ENCODE measurements at regions not wholly inside any gene's neighbourhood (a gene's known extent, or its start where the extent isn't known, plus 50 kb on each side); places are given as distances from the start of the nearest gene placed in this dataset.
A peak's percentile ranks its signal among the peaks of the same experiment; 100 is the strongest.

DNA sequence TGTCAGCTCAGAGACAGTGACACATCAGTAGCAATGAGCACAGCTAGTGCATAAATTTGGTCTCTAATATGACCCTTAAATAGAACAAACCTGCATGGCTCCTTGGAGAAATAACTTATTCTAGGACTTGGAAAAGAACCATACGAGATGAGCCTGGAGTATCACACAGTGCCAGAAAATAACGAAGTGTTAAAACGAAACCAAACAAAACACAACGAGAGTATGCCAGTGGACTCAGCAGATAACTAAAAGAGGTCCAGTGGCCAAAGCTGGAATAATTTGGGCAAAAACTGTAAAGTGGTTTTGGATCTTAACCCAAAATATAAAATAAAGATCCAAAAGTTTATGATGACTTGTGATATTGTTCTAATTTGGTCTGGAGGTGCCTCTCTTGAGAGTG lies 1599.0 kb upstream of the LRRTM1 start:
- TF ChIP-seq RAD21 (IDR thresholded peaks at IDR 0.05; ENCODE audit: low read depth) (no peak), TCF12 (IDR thresholded peaks at IDR 0.05; ENCODE audit: low read depth) (no peak), EGR1 (IDR thresholded peaks at IDR 0.05) (no peak), CEBPB (IDR thresholded peaks at IDR 0.05) (no peak), ZBTB7A (IDR thresholded peaks at IDR 0.05; ENCODE audit: low read depth) (no peak), YY1 (IDR thresholded peaks at IDR 0.05; ENCODE audit: low read depth) (no peak), FOXM1 (IDR thresholded peaks at IDR 0.05; ENCODE audit: borderline replicate concordance, low read depth) (no peak), CREB1 (IDR thresholded peaks at IDR 0.05; ENCODE audit: low read depth) (no peak), NFIC (IDR thresholded peaks at IDR 0.05) (no peak), EP300 (IDR thresholded peaks at IDR 0.05; ENCODE audit: borderline replicate concordance) (no peak), TAF1 (IDR thresholded peaks at IDR 0.05; ENCODE audit: low read depth) (no peak)
- TF ChIP-seq, protein P1, sequence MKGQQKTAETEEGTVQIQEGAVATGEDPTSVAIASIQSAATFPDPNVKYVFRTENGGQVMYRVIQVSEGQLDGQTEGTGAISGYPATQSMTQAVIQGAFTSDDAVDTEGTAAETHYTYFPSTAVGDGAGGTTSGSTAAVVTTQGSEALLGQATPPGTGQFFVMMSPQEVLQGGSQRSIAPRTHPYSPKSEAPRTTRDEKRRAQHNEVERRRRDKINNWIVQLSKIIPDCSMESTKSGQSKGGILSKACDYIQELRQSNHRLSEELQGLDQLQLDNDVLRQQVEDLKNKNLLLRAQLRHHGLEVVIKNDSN (IDR thresholded peaks at IDR 0.05): no peak
- TF ChIP-seq, protein P2, sequence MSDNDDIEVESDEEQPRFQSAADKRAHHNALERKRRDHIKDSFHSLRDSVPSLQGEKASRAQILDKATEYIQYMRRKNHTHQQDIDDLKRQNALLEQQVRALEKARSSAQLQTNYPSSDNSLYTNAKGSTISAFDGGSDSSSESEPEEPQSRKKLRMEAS (IDR thresholded peaks at IDR 0.05): no peak
- TF ChIP-seq, protein P3, sequence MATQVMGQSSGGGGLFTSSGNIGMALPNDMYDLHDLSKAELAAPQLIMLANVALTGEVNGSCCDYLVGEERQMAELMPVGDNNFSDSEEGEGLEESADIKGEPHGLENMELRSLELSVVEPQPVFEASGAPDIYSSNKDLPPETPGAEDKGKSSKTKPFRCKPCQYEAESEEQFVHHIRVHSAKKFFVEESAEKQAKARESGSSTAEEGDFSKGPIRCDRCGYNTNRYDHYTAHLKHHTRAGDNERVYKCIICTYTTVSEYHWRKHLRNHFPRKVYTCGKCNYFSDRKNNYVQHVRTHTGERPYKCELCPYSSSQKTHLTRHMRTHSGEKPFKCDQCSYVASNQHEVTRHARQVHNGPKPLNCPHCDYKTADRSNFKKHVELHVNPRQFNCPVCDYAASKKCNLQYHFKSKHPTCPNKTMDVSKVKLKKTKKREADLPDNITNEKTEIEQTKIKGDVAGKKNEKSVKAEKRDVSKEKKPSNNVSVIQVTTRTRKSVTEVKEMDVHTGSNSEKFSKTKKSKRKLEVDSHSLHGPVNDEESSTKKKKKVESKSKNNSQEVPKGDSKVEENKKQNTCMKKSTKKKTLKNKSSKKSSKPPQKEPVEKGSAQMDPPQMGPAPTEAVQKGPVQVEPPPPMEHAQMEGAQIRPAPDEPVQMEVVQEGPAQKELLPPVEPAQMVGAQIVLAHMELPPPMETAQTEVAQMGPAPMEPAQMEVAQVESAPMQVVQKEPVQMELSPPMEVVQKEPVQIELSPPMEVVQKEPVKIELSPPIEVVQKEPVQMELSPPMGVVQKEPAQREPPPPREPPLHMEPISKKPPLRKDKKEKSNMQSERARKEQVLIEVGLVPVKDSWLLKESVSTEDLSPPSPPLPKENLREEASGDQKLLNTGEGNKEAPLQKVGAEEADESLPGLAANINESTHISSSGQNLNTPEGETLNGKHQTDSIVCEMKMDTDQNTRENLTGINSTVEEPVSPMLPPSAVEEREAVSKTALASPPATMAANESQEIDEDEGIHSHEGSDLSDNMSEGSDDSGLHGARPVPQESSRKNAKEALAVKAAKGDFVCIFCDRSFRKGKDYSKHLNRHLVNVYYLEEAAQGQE (IDR thresholded peaks at IDR 0.05; ENCODE audit: low read depth): no peak

DNA sequence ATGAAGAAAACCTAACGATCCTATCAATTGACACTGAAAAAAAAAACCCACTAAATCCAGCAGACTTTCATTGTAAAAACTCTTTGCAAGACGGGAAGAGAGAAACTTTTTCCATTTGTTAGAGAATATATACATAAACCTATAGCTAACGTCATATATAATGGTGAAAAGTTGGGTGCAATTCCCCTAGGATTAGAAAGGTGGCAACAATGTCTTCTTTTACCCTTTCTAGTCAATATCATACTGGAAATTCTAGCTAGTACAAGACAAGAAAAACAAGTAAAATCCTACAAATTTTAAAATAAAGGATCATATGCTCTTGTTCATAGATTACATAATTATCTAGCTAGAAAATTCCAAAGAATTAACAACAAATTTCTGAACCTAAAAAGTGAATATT lies 1596.5 kb upstream of the LRRTM1 start:
- TF ChIP-seq RAD21 (IDR thresholded peaks at IDR 0.05; ENCODE audit: low read depth): peak; percentile 33; the same call in 1 of the 2 replicates
- TF ChIP-seq, protein P3 (IDR thresholded peaks at IDR 0.05; ENCODE audit: low read depth): no peak
- TF ChIP-seq, protein P2 (IDR thresholded peaks at IDR 0.05): no peak
- TF ChIP-seq EP300 (IDR thresholded peaks at IDR 0.05; ENCODE audit: borderline replicate concordance): no peak

DNA sequence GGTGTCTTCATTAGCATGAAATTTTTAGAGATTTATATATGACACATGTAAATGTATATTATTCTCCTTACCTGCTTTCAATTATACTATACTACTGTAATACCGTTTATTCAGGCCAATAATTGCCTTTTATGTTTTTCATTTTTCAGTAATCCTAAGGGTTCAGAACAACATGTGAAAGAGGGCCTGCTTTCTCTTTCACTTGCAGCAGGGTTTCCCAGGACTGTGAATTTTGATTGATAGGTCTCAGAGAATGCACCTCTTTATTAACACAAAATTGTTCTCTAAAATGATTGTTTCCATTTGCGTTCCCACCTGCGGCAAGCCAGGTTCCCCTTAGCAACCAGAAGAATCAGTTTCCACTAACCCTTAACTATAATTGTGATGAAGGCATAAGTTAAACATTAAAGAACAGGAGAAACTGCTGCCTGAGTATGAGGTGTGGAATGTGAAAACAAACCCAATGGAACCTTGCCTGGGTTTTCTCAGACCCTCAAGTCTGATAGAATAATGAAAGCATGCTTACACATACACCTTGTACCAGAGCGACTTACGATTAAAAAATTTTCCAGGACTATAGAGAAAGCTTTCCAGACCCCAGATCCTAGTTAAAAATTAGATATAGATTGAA lies 1591.2 kb upstream of the LRRTM1 start:
- TF ChIP-seq, protein P3 (IDR thresholded peaks at IDR 0.05; ENCODE audit: low read depth): no peak
- TF ChIP-seq RAD21 (IDR thresholded peaks at IDR 0.05; ENCODE audit: low read depth) (no peak), TEAD4 (IDR thresholded peaks at IDR 0.05) (no peak), TAF1 (IDR thresholded peaks at IDR 0.05; ENCODE audit: low read depth) (no peak), EGR1 (IDR thresholded peaks at IDR 0.05) (no peak), NFIC (IDR thresholded peaks at IDR 0.05) (no peak)
- TF ChIP-seq, protein P1 (IDR thresholded peaks at IDR 0.05): no peak
- TF ChIP-seq, protein P2 (IDR thresholded peaks at IDR 0.05): no peak

DNA sequence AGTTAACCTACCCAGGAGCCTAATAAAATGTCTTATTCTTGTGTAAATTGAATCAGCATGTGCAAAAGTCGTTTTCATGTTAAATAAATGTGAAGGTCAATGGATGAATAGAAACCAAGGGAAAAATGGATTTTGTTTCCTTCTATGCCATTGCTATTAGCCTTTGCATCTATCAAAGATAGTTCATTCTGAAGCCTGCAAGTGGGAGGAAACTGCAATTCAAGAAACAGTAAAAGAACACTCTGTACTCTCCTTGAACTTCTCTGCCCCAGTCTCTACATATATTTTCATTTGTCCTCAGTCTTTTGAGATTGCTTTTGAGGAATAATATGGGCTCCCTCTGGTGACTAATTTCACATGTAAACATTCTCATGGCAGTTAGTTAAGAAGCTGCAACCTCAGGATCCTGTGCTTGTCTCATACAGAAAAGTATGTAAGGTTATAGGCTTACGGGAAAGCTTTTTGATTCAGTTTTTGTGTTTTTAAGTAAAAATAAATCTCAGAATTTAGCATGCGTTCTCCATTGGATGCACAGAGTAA lies 1590.0 kb upstream of the LRRTM1 start:
- TF ChIP-seq FOXM1 (IDR thresholded peaks at IDR 0.05; ENCODE audit: borderline replicate concordance, low read depth) (no peak), RAD21 (IDR thresholded peaks at IDR 0.05; ENCODE audit: low read depth) (0 out of 2 replicates have a peak, but pooled peaks have one; percentile 8)
- TF ChIP-seq, protein P2 (IDR thresholded peaks at IDR 0.05): no peak
